Body of pancreas (tissue), 4 donors: ENCODE measurements at regions not wholly inside any gene's neighbourhood (a gene's known extent, or its start where the extent isn't known, plus 50 kb on each side); places are given as distances from the start of the nearest gene placed in this dataset.

Experiments used
- CTCF ChIP-seq, 7 experiments: fragments of 450-650 bp in 4 of 7; fragments of 200-600 bp in 3 of 7; sonication (generic) in 3 of 7; IDR thresholded peaks; one replicate each; pipeline ENCODE4 v1.5.1; 2016 to 2019; ENCODE audit warnings: antibody characterized with exemption in 7 of 7
- POLR2A ChIP-seq, 3 donors: fragments of 450-650 bp; IDR thresholded peaks; one replicate each; pipeline ENCODE4 v1.6.1; 2016; ENCODE audit warnings: antibody characterized with exemption in 3 of 3, mild to moderate bottlenecking in 2 of 3

DNA sequence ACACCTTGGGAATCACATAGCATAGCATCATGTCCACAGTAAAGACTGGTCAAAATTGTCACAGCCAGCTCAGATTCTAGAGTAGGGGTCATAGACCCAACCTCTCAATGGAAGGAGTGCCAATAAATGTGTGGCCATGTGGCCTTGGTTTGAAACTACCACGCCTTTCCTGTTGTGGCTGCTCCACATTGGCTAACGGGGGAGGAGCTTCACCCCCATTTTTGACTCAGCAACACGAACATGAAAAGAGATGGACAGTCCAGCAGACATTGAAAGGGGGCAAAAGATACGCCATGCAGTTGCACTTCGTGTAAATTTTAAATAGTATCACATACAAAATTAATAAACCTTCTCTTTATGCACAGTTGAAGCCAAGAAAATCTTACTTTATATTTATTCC lies 78.4 kb upstream of the HIVEP3 start:
- TF ChIP-seq CTCF (IDR thresholded peaks at IDR 0.05) (no peak), POLR2A (IDR thresholded peaks at IDR 0.05) (no peak)
